Middle frontal gyrus (tissue), 1 donor: ENCODE measurements at regions not wholly inside any gene's neighbourhood (a gene's known extent, or its start where the extent isn't known, plus 50 kb on each side); places are given as distances from the start of the nearest gene placed in this dataset.
"Not testable (repeated sequence)": the region's sequence is repeated elsewhere in the genome, so short reads cannot be mapped to it uniquely, and the experiment has no call there.

Experiments used
- DNase-seq: peaks from one replicate; pipeline ENCODE4 v3.0.0-alpha.2; 2015; ENCODE audit warnings: low spot score; ENCODE audit errors: extremely low spot score

DNA sequence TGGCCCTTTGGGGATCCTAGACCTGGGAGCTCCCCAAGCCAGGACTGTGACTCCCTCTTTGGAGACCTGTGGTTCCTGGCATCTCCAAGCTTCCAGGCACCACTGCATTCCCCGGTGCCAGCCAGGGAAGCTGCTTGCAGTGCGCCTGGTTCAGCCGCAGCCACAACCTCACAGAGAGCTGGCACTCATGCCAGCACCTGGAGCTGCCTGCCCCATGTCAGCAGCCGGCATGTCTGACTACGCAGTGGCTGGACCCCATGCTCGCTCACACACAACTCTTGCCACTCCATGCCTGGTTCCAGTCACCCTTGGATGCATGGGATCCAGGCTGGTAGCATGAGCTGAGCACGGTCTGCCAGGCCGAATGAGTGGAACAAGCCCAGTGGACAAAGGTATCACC lies 426.6 kb downstream of the LRRIQ3 start:
- DNase-seq: no peak

DNA sequence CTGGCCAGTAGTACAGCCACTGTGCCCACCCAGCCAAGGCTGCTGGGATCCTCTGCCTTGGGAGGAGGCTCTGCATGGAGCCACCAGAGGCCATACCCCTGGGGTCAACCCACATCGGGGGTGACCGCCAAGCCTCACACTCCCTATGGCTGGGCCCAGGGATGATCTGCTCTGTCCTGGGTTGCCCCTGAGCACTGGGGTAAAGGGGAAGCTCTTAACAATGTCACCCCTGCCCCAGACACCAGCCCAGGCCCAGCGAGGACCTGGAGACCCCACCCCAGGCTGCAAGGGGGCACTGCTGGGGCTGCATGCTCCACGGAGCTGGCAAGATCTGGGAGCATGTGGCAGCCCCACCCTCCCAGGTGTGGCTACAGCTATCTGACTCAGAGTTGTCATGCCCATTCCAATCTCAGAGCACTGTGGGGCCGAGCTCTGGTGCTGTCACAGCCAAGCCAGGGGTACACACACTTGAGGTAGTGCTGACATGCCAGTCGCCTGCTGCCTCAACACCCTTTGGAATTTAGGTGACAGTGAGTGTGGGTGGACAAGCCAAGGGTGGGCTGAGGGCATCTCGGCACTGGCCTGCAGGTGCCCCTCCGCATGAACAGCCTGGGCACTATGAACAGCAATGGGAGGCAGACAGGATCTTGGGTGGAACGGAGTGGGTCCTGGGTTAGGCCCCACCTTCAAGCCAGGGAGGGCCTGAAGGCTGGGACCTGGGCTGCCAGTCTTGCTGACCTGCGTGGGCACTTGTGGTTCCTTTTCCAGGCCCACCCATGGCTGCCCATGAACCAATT lies 427.7 kb downstream of the LRRIQ3 start:
- no peak for DNase-seq

GRCh38 chr1:73766786-73767348 lies 431.1 kb downstream of the LRRIQ3 start:
- DNase-seq: no peak

DNA sequence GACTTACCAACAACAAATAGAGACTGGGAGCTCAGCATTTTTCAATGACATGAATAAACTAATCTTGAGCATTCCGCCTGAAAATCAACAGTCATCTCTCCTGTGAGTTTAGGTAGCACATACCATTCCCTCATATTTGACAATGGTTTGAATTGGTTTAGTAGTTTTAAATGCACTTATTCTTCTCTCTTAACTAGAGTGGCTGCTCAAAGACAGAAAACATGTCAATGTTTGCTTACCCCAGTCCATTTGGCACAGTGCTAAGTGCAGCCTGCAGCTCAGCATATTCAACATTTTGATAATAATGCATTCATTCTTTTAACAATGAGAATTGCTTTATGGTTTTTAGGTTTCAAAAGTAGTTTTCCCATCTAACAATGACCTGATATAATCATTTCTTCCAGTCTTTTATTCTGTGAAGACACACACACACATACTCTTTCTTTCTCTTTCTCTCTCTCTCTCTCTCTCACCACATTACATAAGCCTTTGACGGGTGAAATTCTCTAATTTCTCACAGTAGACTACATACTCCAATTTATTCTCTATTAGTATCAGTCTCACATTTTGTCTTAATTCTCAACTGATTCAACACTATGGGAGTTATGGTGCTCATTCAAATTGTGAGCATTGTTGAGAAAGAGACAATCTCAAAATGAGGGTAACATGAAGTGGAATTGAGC lies 432.3 kb downstream of the LRRIQ3 start:
- DNase-seq: no peak

DNA sequence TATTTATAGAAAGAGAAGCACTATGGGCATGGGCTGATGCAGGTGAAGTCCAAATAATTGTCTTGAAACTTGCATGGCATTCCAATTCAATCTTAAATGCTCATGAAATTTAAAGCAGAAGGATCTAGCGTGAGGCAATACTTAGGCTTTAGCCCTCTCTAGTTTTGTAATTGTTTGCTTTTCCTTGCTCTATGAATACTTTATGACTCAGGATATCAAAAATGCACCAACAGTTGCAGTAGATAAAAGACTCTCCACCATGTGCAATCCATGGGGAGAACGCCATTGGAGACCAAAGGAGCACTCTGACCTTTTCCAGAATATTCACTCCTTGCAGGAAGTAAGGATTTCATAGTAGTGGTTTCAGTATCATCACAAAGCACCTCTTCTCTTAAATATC lies 436.4 kb downstream of the LRRIQ3 start:
- no peak for DNase-seq

DNA sequence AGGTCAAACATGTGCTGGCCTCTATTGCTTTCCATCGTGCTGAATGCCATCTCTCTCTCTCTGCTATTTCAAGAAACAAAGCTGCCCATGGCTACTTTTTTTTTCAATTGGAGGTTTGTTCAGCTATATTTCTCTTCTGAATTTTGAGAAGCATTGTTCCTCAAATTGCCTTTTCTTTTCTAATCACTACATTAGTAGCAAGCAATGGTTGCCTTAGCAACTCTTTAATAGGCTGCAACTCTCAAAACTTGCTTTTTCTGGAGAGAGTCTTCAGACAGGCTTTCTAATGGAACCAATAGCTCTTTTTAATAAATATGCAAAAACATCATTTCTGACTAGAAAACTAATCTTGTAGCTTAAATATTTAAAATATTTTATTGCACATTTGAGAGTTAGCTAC lies 439.0 kb downstream of the LRRIQ3 start:
- DNase-seq: no peak

DNA sequence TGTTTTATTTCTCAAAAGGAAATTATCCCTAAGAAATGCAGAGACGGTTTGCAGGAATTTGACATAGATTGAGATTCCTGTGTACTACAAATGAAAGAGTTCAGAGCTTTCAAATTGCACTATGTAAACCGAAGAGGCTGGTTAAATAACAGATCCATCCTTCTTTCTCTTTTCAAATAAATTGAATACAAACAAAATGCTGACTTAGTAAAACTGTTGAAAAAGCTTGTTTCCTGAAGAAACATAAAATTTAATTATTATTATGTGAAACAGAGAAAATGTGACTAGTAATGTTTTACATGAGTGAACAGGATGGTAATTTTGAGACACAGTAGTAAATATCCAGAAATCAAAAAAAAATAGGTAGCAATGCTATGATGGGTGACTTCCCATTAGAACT lies 441.2 kb downstream of the LRRIQ3 start:
- no peak for DNase-seq

- DNase-seq: no peak
Observed at GRCh38 chr1:73755649-73756048, 442.3 kb downstream of the LRRIQ3 start.

DNA sequence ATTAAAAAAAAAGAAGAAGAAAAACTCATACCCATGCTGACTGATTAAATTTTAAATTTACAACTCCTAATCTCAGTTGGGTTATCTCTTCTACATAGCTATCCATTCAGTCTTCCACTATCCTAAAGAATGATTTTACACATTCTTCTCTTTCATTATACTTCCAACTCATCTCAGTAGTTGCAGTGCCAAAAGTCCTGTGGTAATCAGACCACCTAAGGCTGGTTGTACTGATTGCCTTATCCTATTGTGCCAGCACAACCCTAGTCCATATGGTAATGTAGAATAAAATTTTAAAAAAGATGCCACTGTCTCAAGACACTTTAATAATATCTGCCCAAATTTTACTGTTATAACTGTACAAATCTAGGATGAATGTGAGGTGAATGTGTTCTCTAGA lies 448.0 kb downstream of the LRRIQ3 start:
- DNase-seq: no peak

- DNase-seq: no peak
Observed at GRCh38 chr1:73744985-73745384, 453.0 kb downstream of the LRRIQ3 start.

DNA sequence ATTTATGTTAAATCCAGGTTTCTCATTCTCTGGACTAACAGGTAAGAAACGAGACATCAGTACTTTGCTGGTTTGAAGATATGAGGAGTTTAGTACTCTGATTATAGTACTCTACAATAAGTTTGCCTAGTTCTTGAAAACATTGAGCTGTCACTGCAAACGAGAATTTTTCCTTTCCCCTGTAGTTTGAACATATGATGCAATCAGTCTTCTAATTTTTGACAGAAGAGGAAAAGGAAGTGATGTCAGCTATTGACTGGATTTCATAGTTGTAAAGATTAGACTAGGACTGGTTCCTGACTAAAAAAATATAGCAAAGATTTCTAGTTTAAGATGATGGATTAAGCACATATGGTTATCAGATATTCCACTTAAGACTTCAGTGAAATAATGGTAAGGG lies 461.9 kb downstream of the LRRIQ3 start:
- DNase-seq: no peak

GRCh38 chr1:73727036-73727435 lies 470.9 kb downstream of the LRRIQ3 start:
- DNase-seq: no peak

DNA sequence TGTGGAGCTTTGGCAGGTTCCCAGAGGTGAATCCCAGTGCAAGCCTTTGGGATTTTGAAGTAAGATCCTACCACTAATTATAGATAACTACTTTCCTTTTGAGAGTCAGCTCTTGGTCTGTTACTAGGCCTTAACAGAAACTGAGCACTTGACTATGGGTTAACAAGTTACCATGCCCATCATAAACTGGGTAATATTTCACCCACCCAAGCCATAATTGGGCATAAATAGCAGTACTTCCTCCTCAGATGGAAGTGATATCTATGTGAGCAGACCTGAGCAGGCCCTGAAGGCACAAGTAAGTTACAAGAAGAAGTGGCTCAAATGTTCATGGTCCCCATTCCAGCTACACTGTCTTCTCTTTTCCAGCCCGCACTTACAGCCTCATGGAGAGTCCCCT lies 475.9 kb downstream of the LRRIQ3 start:
- no peak for DNase-seq

DNA sequence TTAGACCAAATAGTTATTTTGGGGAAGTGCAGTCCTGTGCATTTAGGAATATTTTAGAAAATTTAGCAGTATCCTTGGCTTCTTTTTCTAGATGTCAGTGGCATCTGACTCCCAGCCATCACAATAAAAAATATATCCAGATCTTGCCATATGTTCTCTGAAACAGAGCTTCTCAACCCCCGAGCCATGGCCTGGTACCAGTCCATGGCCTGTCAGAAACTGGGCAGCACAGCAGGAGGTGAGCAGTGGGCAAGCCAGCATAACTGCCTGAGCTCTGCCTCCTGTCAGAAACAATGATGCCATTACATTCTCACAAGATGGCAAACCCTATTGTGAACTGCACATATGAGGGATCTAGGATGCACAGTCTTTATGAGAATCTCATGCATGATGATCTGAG lies 480.0 kb downstream of the LRRIQ3 start:
- DNase-seq: no peak

DNA sequence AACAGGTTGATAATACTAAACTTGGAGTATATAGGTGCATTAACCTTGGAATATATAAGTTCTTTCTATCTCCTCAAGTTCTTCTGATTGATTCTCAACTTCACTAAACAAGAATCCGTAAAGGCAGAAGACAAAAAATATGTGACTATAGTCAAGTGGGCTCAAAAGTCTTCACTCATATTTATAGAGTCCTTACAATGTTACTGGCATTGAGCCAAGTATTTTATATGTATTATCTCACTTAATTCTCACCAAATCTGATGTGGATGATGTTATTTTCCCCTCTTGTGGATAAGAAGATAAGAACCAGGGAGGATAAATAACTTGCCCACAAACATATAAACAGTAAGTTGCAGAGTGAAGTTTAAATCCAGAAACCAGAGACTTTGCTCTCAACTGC lies 486.9 kb downstream of the LRRIQ3 start:
- DNase-seq: no peak

DNA sequence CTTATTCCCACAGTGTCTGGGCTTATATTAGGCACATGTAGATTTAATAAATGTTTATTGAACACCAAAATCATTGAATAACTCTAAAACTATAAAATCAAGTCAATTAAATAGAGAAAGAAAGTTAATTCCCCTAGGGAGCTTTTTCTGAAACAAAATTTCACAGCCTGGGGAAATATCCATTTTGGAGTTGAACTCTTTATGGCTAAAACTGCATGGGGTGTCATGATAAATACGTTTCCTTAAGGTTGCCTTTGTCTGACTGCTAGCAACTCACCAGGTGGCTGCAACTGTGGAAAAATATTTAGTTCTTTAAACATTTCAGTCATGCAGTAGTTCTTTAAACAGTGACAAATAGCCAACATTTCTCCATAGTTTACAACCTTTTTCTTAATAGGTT lies 496.1 kb downstream of the LRRIQ3 start:
- no peak for DNase-seq

DNA sequence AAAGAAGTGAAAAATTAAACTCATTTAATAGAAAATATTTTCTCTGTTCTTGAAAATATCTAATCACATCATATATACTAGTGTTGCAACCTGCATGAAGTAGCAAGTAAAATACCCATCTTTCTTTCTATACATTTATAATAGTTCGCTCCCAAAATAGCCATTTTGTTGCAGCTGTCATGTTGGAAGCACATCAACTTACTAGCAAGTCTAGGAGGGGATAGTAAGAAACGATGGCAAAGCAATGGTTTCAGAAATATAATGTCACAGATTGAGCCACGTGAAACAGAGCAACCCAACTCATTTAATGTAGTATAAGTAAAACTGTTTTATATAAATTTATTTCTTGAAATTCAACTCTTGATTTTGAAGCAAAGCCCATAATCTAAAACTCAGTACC lies 521.8 kb downstream of the LRRIQ3 start:
- no peak for DNase-seq

- DNase-seq: no peak
Observed at GRCh38 chr1:73674945-73675561, 522.9 kb downstream of the LRRIQ3 start.

DNA sequence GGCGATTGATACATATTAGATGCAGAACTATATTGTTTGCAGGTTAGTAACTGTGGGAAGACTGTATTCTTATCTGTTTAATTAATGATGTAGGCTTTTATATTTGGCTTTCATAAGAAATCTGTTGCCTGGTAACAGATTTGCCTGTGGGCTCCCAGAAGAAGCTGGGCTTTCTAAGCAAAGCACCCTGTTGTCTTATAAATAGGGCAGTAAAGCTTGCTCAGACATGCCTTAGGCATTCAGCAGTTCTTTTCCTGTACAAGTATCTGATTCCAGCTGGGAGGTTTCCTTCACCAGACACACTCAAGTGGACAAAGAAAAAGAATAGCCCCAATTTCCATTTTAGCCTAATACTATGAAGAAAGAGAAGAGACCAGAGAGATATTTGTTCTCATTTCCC lies 524.0 kb downstream of the LRRIQ3 start:
- no peak for DNase-seq

DNA sequence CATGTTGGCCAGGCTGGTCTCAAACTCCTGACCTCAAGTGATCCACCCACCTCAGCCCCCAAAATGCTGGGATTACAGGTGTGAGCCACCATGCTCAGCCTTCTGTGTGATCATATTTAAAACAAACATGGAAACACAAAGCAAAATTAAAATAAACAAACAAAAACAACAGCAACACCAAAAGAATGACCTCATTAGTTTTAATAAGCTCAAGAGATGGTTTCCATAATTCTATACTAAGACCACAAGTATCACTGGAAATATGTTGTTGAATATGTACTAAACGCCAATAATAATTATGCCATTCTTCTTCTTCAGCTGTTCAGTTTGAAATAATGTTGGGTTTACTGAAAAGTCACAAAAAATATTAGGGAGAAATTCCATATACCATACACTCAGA lies 526.4 kb downstream of the LRRIQ3 start:
- DNase-seq: no peak

GRCh38 chr1:73667959-73668358 lies 530.0 kb downstream of the LRRIQ3 start:
- DNase-seq: not testable (repeated sequence)

GRCh38 chr1:73662526-73662925 lies 535.5 kb downstream of the LRRIQ3 start:
- no peak for DNase-seq
